Central memory CD8-positive, alpha-beta T cell (primary cell): ENCODE measurements at regions not wholly inside any gene's neighbourhood (a gene's known extent, or its start where the extent isn't known, plus 50 kb on each side); places are given as distances from the start of the nearest gene placed in this dataset.

ENCODE experiments used
- ATAC-seq: fragments of 150-1000 bp; cut with Tn5 transposase; replicated peaks from 2 replicates; pipeline ENCODE4 v1.10.0; 2022; ENCODE audit warnings: mild to moderate bottlenecking, moderate FRiP score, moderate number of reproducible peaks; ENCODE audit not compliant: poor library complexity, severe bottlenecking; ENCODE audit errors: extremely low read depth
- DNase-seq, 2 donors: peaks; one replicate each; pipeline ENCODE4 v3.0.0; 2021; ENCODE audit warnings: low spot score in 2 of 2
- H3K27ac Mint-ChIP-seq: one replicate; pipeline ENCODE4 v1.8.0; 2022; ENCODE audit warnings: low read depth, mild to moderate bottlenecking, moderate library complexity, mixed read lengths
- H3K27me3 Mint-ChIP-seq: one replicate; pipeline ENCODE4 v1.8.0; 2022; ENCODE audit warnings: mixed read lengths
- H3K36me3 Mint-ChIP-seq: one replicate; pipeline ENCODE4 v1.8.0; 2022; ENCODE audit warnings: mild to moderate bottlenecking, moderate library complexity, mixed read lengths; ENCODE audit not compliant: insufficient read depth
- H3K4me1 Mint-ChIP-seq: one replicate; pipeline ENCODE4 v1.8.0; 2022; ENCODE audit warnings: mixed read lengths
- H3K4me3 Mint-ChIP-seq: one replicate; pipeline ENCODE4 v1.8.0; 2022; ENCODE audit warnings: mild to moderate bottlenecking, moderate library complexity, mixed read lengths
- H3K9me3 Mint-ChIP-seq: one replicate; pipeline ENCODE4 v1.8.0; 2022; ENCODE audit warnings: mixed read lengths

DNA sequence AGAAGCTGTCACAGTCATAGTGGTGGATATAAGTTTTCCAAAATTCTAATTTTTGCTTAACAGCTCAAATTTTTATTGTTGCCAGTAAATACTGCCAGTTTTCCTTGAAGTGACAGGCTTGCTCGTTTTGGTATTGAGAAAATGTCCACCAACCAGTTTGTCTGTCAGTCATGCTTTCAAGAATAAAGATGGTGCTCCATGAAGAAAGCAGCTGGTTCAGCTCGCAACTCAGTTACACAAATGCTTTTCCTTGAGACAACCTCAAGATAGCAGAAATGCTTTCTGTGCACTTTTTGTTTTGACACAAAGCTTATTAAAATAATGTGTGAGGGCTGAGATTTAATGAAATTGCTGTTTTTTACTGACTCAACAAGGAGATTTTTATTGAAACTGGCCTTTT is 135.7 kb downstream of the LRRC70 start:
- ATAC-seq (no peak), DNase-seq (no peak)
- Mint-ChIP-seq H3K4me3 (no peak overlapping the region), H3K9me3 (no peaks in the 10 kb centered on the region), H3K36me3 (peaks cover 4% of the 10 kb centered on the region), H3K4me1 (no peaks in the 10 kb centered on the region), H3K27ac (no peak overlapping the region), H3K27me3 (peaks cover 22% of the 10 kb centered on the region)

DNA sequence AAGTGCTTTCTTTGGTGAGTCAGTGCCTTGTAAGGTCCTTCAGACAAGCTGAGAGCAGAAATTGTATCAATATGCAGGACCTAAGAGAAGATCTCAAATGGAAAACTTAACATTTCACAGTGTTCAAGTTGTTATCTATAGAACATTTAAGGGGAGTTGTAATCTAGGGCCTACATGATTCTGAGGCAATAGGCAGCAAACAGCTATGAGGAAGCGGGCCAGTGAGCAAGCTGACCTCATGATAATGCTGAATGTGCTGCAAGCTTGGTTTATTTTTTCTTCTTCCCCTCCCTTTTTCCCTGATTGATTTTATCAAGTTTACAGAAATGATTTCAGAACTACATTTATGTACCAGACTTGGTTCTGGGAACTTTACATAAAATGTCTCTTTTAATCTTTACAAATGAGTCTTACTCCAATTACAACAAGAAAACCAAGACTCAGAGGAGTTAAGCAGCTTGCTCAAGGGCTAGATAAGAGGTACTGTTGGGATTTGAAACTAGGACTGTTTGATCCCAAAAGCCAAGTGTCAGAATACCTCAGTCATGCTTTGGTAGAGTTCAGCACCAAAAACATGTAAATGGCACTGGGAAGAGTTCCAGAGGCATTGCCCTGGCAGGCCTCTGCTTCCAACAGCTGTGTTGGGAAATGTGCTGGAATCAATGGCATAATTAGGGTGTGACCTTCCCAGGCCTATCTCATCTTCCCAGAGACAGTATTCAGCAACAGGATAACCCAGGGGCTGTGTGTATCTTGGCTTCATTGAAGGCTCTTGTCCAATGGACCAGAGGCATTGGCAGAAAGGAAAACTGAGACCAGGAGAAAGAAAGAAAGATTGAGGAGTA is 130.1 kb downstream of the LRRC70 start:
- Mint-ChIP-seq H3K27ac (no peak overlapping the region), H3K4me3 (no peak overlapping the region), H3K36me3 (peaks cover 4% of the 10 kb centered on the region), H3K27me3 (peaks cover 21% of the 10 kb centered on the region), H3K4me1 (no peaks in the 10 kb centered on the region), H3K9me3 (peaks cover 10% of the 10 kb centered on the region)
- DNase-seq (no peak), ATAC-seq (no peak)

DNA sequence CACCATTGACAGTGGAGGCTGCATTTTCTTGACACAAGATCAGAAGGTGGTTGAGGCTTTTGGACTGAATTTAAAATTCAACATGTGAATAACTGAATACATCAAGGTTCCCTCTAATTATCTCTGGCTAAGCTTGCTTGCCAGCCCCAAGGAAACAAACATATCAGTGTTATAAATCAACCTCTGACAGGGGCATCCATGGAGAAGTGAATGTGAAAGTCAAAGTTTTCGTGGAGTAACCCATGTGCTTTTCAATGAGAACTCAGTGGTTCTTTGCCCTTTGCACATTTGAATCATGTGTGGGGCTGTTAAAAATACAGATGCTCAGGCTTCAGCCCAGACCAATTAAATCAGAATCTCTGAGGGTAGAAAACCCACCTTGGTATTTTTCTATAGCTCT is 128.9 kb downstream of the LRRC70 start:
- no peak for DNase-seq
- peaks cover 29% of the 10 kb centered on the region for H3K27me3 Mint-ChIP-seq
- no peaks in the 10 kb centered on the region for H3K4me1 Mint-ChIP-seq
- no peak overlapping the region for H3K27ac Mint-ChIP-seq
- no peak overlapping the region for H3K4me3 Mint-ChIP-seq
- no peak for ATAC-seq
- H3K9me3 Mint-ChIP-seq = peaks cover 10% of the 10 kb centered on the region
- H3K36me3 Mint-ChIP-seq = peaks cover 4% of the 10 kb centered on the region

DNA sequence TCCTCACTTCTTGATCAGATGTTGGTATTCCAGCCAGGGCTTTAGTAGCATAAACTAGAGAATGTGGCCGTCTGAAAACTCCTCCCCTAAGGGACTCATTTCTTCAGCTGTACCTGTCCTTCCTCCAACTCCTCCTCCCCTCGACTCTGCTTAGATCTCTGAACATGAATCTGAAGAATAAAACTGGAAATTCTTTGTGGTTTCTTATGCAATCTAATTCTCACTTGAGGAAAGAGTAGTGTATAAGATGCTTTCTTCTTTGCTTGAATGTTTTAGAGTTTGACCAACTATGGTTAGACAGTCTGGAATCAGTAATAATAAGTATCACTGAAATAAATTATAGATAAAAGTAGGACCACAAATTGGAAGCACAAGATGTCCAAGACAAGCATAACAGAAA is 128.5 kb downstream of the LRRC70 start:
- no peak overlapping the region for H3K27ac Mint-ChIP-seq
- no peak for DNase-seq
- no peak overlapping the region for H3K4me3 Mint-ChIP-seq
- peaks cover 4% of the 10 kb centered on the region for H3K36me3 Mint-ChIP-seq
- peaks cover 10% of the 10 kb centered on the region for H3K9me3 Mint-ChIP-seq
- ATAC-seq = no peak
- peaks cover 33% of the 10 kb centered on the region for H3K27me3 Mint-ChIP-seq
- no peaks in the 10 kb centered on the region for H3K4me1 Mint-ChIP-seq

DNA sequence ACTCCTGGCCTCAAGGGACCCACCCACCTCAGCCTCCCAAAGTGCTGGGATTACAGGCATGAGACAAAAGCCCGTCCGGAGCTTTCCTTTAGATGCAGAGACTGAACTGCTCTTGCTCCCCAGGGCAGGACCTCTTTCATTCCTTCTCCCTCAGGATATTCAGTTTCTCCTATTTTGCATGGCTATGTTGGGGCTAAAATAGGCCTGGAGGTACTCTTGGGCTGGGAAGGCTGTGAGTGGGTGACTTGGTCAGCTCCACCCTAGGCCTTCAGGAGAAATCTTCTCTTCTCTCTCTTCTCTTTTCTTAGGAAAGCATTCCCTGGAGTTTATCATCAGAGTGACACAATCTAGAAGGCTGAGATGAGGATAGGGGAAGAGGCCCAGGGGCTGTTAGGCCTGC is 126.4 kb downstream of the LRRC70 start:
- Mint-ChIP-seq H3K27me3 (peaks cover 51% of the 10 kb centered on the region), H3K4me3 (no peak overlapping the region), H3K36me3 (no peaks in the 10 kb centered on the region), H3K4me1 (no peaks in the 10 kb centered on the region), H3K27ac (no peak overlapping the region), H3K9me3 (peaks cover 10% of the 10 kb centered on the region)
- ATAC-seq (no peak), DNase-seq (no peak)

DNA sequence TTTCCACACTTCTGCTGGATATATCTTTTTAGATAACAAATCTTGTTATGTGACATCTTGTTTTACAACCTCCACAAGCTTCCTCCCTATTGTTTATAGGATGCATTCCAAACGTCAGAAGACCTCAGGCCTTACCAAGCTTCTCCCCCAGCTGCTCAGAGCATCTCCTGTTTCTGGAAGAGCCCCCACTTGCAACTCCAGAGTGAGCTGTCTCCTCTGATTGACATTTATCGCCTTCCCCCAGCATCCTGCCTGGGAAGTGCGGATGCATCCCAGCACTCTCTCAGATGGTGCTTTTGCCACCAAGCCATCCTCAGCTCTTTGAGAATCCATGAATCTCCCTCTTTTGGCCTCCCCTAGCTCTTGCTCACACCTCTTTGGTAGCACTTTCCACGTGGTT is 123.5 kb downstream of the LRRC70 start:
- H3K4me3 Mint-ChIP-seq = no peak overlapping the region
- no peaks in the 10 kb centered on the region for H3K4me1 Mint-ChIP-seq
- no peak for DNase-seq
- no peak overlapping the region for H3K27ac Mint-ChIP-seq
- no peak for ATAC-seq
- H3K27me3 Mint-ChIP-seq = peaks cover 51% of the 10 kb centered on the region
- H3K36me3 Mint-ChIP-seq = no peaks in the 10 kb centered on the region
- H3K9me3 Mint-ChIP-seq = no peaks in the 10 kb centered on the region

DNA sequence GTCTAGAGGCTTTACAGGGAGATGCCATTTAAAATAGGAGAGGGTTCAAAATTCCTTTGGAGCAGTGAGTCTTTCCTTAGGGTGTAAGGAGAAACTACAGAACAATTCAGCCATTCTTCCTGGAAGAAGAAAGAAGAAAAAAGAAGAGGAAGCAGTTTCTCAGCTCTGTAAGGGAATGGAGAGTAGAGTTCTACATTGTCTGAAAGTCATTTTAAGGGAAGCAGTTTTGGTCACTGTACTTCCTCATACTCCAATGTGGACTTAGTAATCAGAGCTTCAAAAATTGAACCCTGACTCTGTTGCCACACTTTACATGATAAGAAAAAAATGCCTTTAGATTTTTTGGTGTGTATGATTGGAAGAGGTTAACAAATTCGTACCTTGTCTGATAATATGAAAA is 122.4 kb downstream of the LRRC70 start:
- ATAC-seq (no peak), DNase-seq (no peak)
- no peak overlapping the region for H3K27ac Mint-ChIP-seq

DNA sequence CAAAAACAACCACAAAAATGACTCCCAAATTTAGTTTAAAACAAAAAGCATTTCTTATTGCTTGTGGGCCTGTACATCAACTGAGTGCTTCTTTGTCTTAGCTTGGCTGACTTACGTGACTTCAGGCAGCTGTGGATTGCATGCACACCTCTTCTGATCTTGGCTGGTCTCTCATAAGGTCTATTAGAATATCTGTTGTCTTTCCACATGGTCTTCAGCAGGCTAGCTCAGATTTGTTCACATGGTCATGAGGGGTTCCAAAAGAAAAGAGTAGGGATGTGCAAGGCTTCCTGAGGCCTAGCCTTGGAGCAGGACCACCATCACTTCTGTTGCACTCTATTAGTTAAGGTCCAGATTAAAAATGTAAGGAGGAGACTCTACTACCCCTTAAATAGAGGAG is 120.1 kb downstream of the LRRC70 start:
- Mint-ChIP-seq H3K27ac (no peak overlapping the region), H3K27me3 (peaks cover 30% of the 10 kb centered on the region), H3K36me3 (no peaks in the 10 kb centered on the region), H3K4me3 (no peak overlapping the region), H3K4me1 (no peaks in the 10 kb centered on the region), H3K9me3 (no peaks in the 10 kb centered on the region)
- DNase-seq (no peak), ATAC-seq (no peak)

More for the DNA sequence above, 122.4 kb downstream of the LRRC70 start:
- H3K36me3 Mint-ChIP-seq = no peaks in the 10 kb centered on the region
- no peaks in the 10 kb centered on the region for H3K9me3 Mint-ChIP-seq
- no peak overlapping the region for H3K4me3 Mint-ChIP-seq
- no peaks in the 10 kb centered on the region for H3K4me1 Mint-ChIP-seq
- H3K27me3 Mint-ChIP-seq = peaks cover 46% of the 10 kb centered on the region

DNA sequence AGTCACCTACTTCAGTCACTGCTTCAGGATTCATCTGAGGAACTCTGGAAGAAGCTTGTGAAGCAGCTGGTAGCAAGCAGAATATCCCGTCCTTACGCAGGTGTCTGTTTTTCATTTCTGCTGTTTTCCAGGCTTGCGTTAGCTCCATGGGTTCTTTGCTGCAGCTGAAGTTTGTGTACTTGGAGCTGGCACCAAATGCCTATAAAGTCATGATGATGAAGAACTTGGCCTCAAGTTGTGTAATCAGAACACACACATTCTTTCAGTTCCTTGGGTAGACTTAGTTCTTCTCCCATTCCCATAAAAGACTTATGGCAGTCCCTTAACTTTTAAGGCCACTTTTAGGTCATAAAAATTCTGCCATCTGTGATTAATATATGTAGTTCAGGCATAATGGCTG is 116.7 kb downstream of the LRRC70 start:
- no peaks in the 10 kb centered on the region for H3K9me3 Mint-ChIP-seq
- no peak for DNase-seq
- ATAC-seq = no peak
- H3K4me1 Mint-ChIP-seq = no peaks in the 10 kb centered on the region
- H3K4me3 Mint-ChIP-seq = no peak overlapping the region
- no peak overlapping the region for H3K27ac Mint-ChIP-seq
- no peaks in the 10 kb centered on the region for H3K36me3 Mint-ChIP-seq
- peaks cover 1% of the 10 kb centered on the region for H3K27me3 Mint-ChIP-seq

DNA sequence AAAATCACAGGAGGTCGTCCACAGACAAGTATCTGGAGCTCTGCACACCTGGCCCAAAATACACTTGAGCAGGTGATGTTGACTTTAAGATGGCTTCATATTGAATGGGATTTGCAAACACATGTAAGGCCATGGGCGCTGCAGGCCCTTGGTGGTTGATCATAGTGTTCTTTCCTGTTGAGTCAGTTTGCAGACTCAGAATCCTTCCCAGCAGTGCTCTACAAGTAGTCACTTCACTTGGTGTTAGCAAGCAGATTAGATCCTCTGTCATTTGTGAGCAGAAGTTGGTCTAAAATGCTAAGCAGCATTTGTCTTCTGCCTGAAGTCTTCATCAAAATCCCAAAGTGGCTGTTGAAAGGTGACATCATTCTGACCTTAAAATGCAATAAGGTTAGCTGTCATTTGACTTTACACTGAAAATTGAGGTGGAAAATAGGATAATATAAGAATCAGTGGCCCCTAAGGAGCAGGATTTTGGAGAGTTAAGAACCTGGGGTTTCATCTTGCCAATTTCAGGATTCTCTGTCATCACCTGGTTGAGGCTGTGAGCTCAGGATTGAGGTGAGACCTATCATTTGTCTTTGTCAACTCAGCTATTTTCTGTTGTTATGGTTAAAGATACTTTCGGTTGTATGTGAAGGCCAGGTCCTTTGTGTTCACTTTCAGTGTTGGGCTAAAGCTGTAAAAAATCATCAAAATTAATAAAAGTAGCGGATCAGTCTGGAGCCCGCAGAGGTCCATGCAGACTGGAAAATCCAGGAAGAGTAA is 114.5 kb downstream of the LRRC70 start:
- ATAC-seq (no peak), DNase-seq (no peak)
- Mint-ChIP-seq H3K9me3 (no peaks in the 10 kb centered on the region), H3K27ac (no peak overlapping the region), H3K36me3 (no peaks in the 10 kb centered on the region), H3K4me1 (no peaks in the 10 kb centered on the region), H3K27me3 (no peaks in the 10 kb centered on the region), H3K4me3 (no peak overlapping the region)

DNA sequence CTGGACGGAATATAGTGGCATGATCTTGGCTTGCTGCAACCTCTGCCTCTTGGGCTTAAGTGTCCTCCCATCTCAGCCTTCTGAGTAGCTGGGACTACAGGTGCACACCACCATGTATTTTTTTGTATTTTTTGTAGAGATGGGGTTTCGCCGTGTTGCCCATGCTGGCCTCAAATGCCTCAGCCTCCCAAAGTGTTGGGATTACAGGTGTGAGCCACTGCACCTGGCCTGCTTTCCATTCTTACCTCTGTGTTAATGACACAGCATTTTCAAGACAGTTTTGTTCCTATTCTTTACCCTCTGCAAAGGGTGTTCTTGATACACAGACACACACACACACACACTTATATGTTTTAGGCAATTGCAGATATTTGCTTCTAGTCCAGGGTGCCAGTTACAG is 113.3 kb downstream of the LRRC70 start:
- no peaks in the 10 kb centered on the region for H3K4me1 Mint-ChIP-seq
- no peak overlapping the region for H3K27ac Mint-ChIP-seq
- ATAC-seq = no peak
- no peaks in the 10 kb centered on the region for H3K36me3 Mint-ChIP-seq
- no peaks in the 10 kb centered on the region for H3K9me3 Mint-ChIP-seq
- no peak overlapping the region for H3K4me3 Mint-ChIP-seq
- DNase-seq = no peak
- H3K27me3 Mint-ChIP-seq = no peaks in the 10 kb centered on the region

DNA sequence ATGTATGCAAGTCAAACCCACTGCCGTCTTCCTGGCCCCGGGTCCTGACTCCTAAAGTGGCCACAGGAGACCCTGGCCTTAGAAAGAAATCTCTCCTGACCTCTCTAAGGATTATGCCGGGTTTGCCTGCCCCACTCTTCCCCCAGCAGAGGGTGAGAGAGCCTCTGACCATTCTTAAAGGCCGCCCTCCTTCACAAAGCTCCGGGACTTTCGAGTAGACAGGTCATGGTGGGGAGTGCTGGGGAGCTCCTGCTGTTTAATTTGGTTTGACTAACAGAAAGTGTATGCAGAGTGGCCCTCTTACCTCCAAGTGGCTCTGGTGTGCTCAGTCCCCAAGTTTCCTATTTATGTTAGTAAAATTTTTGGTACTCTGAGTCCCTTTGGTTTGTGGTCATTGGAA is 111.8 kb downstream of the LRRC70 start:
- Mint-ChIP-seq H3K4me1 (no peaks in the 10 kb centered on the region), H3K4me3 (no peak overlapping the region), H3K9me3 (no peaks in the 10 kb centered on the region), H3K27ac (no peak overlapping the region), H3K36me3 (no peaks in the 10 kb centered on the region), H3K27me3 (no peaks in the 10 kb centered on the region)
- DNase-seq (no peak), ATAC-seq (no peak)
